ENCODE measurements at regions not wholly inside any gene's neighbourhood (a gene's known extent, or its start where the extent isn't known, plus 50 kb on each side); places are given as distances from the start of the nearest gene placed in this dataset.

GRCh38 chr1:79617777-79618176 lies 611.2 kb upstream of the ADGRL4 start:
- in situ Hi-C loops (cut with MboI; ENCODE audit: low sequenced_read_pairs, unreplicated experiment), result no loop called here
- no peak for TF ChIP-seq CTCF (IDR thresholded peaks at IDR 0.05; ENCODE audit: borderline replicate concordance, control extremely low read depth, extremely low read depth, insufficient read depth, missing control alignments)
- no peak for DNase-seq (ENCODE audit: low spot score)

GRCh38 chr1:79614762-79615161 lies 608.2 kb upstream of the ADGRL4 start:
- no peak for TF ChIP-seq CTCF (IDR thresholded peaks at IDR 0.05; ENCODE audit: borderline replicate concordance, control extremely low read depth, extremely low read depth, insufficient read depth, missing control alignments)
- in situ Hi-C loops (cut with MboI; ENCODE audit: low sequenced_read_pairs, unreplicated experiment), result no loop called here
- no peak for DNase-seq (ENCODE audit: low spot score)

GRCh38 chr1:79614106-79614505 lies 607.6 kb upstream of the ADGRL4 start:
- no peak for TF ChIP-seq CTCF (IDR thresholded peaks at IDR 0.05; ENCODE audit: borderline replicate concordance, control extremely low read depth, extremely low read depth, insufficient read depth, missing control alignments)
- in situ Hi-C loops (cut with MboI; ENCODE audit: low sequenced_read_pairs, unreplicated experiment), result no loop called here
- DNase-seq (ENCODE audit: low spot score), result no peak

GRCh38 chr1:79613046-79613445 lies 606.5 kb upstream of the ADGRL4 start:
- no peak for DNase-seq (ENCODE audit: low spot score)
- TF ChIP-seq CTCF (IDR thresholded peaks at IDR 0.05; ENCODE audit: borderline replicate concordance, control extremely low read depth, extremely low read depth, insufficient read depth, missing control alignments), result no peak
- in situ Hi-C loops (cut with MboI; ENCODE audit: low sequenced_read_pairs, unreplicated experiment), result no loop called here

- TF ChIP-seq CTCF (IDR thresholded peaks at IDR 0.05; ENCODE audit: borderline replicate concordance, control extremely low read depth, extremely low read depth, insufficient read depth, missing control alignments), result no peak
- in situ Hi-C loops (cut with MboI; ENCODE audit: low sequenced_read_pairs, unreplicated experiment), result no loop called here
- DNase-seq (ENCODE audit: low spot score), result no peak
Observed at GRCh38 chr1:79604490-79605198, 598.1 kb upstream of the ADGRL4 start.

- no peak for TF ChIP-seq CTCF (IDR thresholded peaks at IDR 0.05; ENCODE audit: borderline replicate concordance, control extremely low read depth, extremely low read depth, insufficient read depth, missing control alignments)
- in situ Hi-C loops (cut with MboI; ENCODE audit: low sequenced_read_pairs, unreplicated experiment), result no loop called here
- DNase-seq (ENCODE audit: low spot score), result no peak
Observed at GRCh38 chr1:79603843-79604242, 597.3 kb upstream of the ADGRL4 start.
